Gastroesophageal sphincter (tissue), 3 donors: ENCODE measurements at regions not wholly inside any gene's neighbourhood (a gene's known extent, or its start where the extent isn't known, plus 50 kb on each side); places are given as distances from the start of the nearest gene placed in this dataset.

Source experiments
- CTCF ChIP-seq, 4 experiments: fragments of 200-600 bp in 2 of 4; fragments of 450-650 bp in 2 of 4; sonication (generic) in 1 of 4; IDR thresholded peaks; one replicate each; pipeline ENCODE4 v1.5.1; 2017 to 2019; ENCODE audit warnings: antibody characterized with exemption in 4 of 4, mild to moderate bottlenecking in 2 of 4, moderate library complexity in 2 of 4
- EP300 ChIP-seq: sonication (generic); formaldehyde crosslinking; IDR thresholded peaks from one replicate; pipeline ENCODE4 v1.6.1; 2017; ENCODE audit warnings: antibody characterized with exemption, mild to moderate bottlenecking
- POLR2AphosphoS5 ChIP-seq: sonication (generic); formaldehyde crosslinking; IDR thresholded peaks from one replicate; pipeline ENCODE4 v1.6.1; 2017; ENCODE audit warnings: antibody characterized with exemption

- TF ChIP-seq EP300: no peak
- no peak for TF ChIP-seq POLR2AphosphoS5
- no peak for TF ChIP-seq CTCF (IDR thresholded peaks at IDR 0.05)
Measured at GRCh38 chr12:112599871-112600270, 181.1 kb downstream of the PTPN11 start.
